OCI-LY1 (cell line): ENCODE measurements at regions not wholly inside any gene's neighbourhood (a gene's known extent, or its start where the extent isn't known, plus 50 kb on each side); places are given as distances from the start of the nearest gene placed in this dataset.

Source experiments
- H2AFZ ChIP-seq: fragments of 200-600 bp; sonication (generic), shearing (Covaris generic); 2 replicates; pipeline ENCODE4 v1.6.0; 2014; ENCODE audit warnings: antibody characterized with exemption, mild to moderate bottlenecking, low read length
- H3F3A ChIP-seq: fragments of 200-600 bp; sonication (generic), shearing (Covaris generic); 2 replicates; pipeline ENCODE4 v1.6.0; 2014; ENCODE audit warnings: mild to moderate bottlenecking, antibody characterized with exemption, low read length, moderate library complexity; ENCODE audit not compliant: insufficient read depth
- H3K27ac ChIP-seq: fragments of 200-600 bp; sonication (generic); 2 replicates; pipeline ENCODE4 v1.5.1; 2014; ENCODE audit warnings: low read length, mixed run types, mild to moderate bottlenecking, low read depth; ENCODE audit not compliant: poor library complexity, severe bottlenecking
- H3K27me3 ChIP-seq: fragments of 200-600 bp; sonication (generic); 2 replicates; pipeline ENCODE4 v1.6.0; 2014; ENCODE audit warnings: antibody characterized with exemption, mild to moderate bottlenecking, low read length, moderate library complexity; ENCODE audit not compliant: insufficient read depth
- H3K36me3 ChIP-seq: fragments of 200-600 bp; sonication (generic); 2 replicates; pipeline ENCODE4 v1.6.1; 2014; ENCODE audit warnings: mild to moderate bottlenecking, antibody characterized with exemption, low read length, moderate library complexity, mixed read lengths; ENCODE audit not compliant: insufficient read depth
- H3K4me1 ChIP-seq: fragments of 200-600 bp; sonication (generic); 2 replicates; pipeline ENCODE4 v1.5.1; 2014; ENCODE audit warnings: mild to moderate bottlenecking, low read length, moderate library complexity; ENCODE audit not compliant: insufficient read depth, severe bottlenecking
- H3K4me2 ChIP-seq: fragments of 200-600 bp; sonication (generic), shearing (Covaris generic); 2 replicates; pipeline ENCODE4 v1.6.1; 2014; ENCODE audit warnings: low read length
- H3K4me3 ChIP-seq: fragments of 200-600 bp; sonication (generic); 2 replicates; pipeline ENCODE4 v1.5.1; 2014; ENCODE audit warnings: low read length, low read depth, mild to moderate bottlenecking, mixed read lengths; ENCODE audit not compliant: poor library complexity, severe bottlenecking
- H3K79me2 ChIP-seq: fragments of 200-600 bp; shearing (Covaris generic); 2 replicates; pipeline ENCODE4 v1.6.1; 2016; ENCODE audit warnings: mixed run types, low read length, mixed read lengths; ENCODE audit not compliant: insufficient read depth
- H3K9ac ChIP-seq: fragments of 200-600 bp; sonication (generic), shearing (Covaris generic); 2 replicates; pipeline ENCODE4 v1.6.1; 2014; ENCODE audit warnings: mild to moderate bottlenecking, low read length, mixed read lengths
- H3K9me2 ChIP-seq: fragments of 200-600 bp; sonication (generic), shearing (Covaris generic); 2 replicates; pipeline ENCODE4 v1.6.1; 2014; ENCODE audit warnings: low read depth, mild to moderate bottlenecking, low read length, mixed read lengths
- H3K9me3 ChIP-seq: fragments of 200-600 bp; shearing (Covaris generic); 2 replicates; pipeline ENCODE4 v1.6.1; 2014; ENCODE audit warnings: low read length, mixed read lengths
- H4K20me1 ChIP-seq: fragments of 200-600 bp; sonication (generic), shearing (Covaris generic); 2 replicates; pipeline ENCODE4 v1.6.0; 2016; ENCODE audit warnings: mild to moderate bottlenecking, low read length; ENCODE audit not compliant: insufficient read depth
- CTCF ChIP-seq: fragments of 200-600 bp; sonication (generic), shearing (Covaris generic); IDR thresholded peaks from 2 replicates; pipeline ENCODE4 v1.5.1; 2017; ENCODE audit warnings: mild to moderate bottlenecking, antibody characterized with exemption, low read length, moderate library complexity, mixed read lengths
- EZH2 ChIP-seq: fragments of 200-600 bp; sonication (generic), shearing (Covaris generic); IDR thresholded peaks from 2 replicates; pipeline ENCODE4 v1.8.0; 2017; ENCODE audit warnings: borderline replicate concordance, mixed run types, mild to moderate bottlenecking, antibody characterized with exemption, low read length, moderate library complexity, mixed read lengths

- Histone ChIP-seq H4K20me1 (no peaks in the 10 kb centered on the region), H3K36me3 (no peaks in the 10 kb centered on the region), H3K9me2 (no peaks in the 10 kb centered on the region), H3K4me3 (no peak overlapping the region), H3K27ac (no peak overlapping the region), H3K4me2 (no peak overlapping the region), H3K9ac (no peak overlapping the region), H2AFZ (no peak overlapping the region), H3K79me2 (no peaks in the 10 kb centered on the region), H3K9me3 (no peaks in the 10 kb centered on the region), H3K27me3 (0 out of 2 replicates have a peak, but pooled peaks cover under 1% of the 10 kb centered on the region), H3K4me1 (no peaks in the 10 kb centered on the region), H3F3A (no peaks in the 10 kb centered on the region)
- TF ChIP-seq CTCF (no peak), EZH2 (no peak)
Observed at GRCh38 chr13:106656186-106656585, 88.2 kb upstream of the ARGLU1 start.

GRCh38 chr13:106651442-106651841 lies 83.5 kb upstream of the ARGLU1 start:
- H2AFZ ChIP-seq = no peak overlapping the region
- H4K20me1 ChIP-seq = no peaks in the 10 kb centered on the region
- H3K9me3 ChIP-seq = no peaks in the 10 kb centered on the region
- H3K27me3 ChIP-seq = peaks cover 8% of the 10 kb centered on the region; the same call in 1 of the 2 replicates
- H3K36me3 ChIP-seq = no peaks in the 10 kb centered on the region
- no peak overlapping the region for H3K27ac ChIP-seq
- no peaks in the 10 kb centered on the region for H3K9me2 ChIP-seq
- H3K4me3 ChIP-seq = no peak overlapping the region
- no peaks in the 10 kb centered on the region for H3K4me1 ChIP-seq
- no peak overlapping the region for H3K4me2 ChIP-seq
- H3F3A ChIP-seq = no peaks in the 10 kb centered on the region
- no peaks in the 10 kb centered on the region for H3K79me2 ChIP-seq
- no peak overlapping the region for H3K9ac ChIP-seq
- TF ChIP-seq CTCF = no peak
- TF ChIP-seq EZH2 = no peak

GRCh38 chr13:106650690-106651205 lies 82.8 kb upstream of the ARGLU1 start:
- Histone ChIP-seq H3F3A (no peaks in the 10 kb centered on the region), H2AFZ (no peak overlapping the region), H3K4me1 (no peaks in the 10 kb centered on the region), H3K9me2 (no peaks in the 10 kb centered on the region), H3K4me2 (no peak overlapping the region), H3K4me3 (no peak overlapping the region), H3K9ac (no peak overlapping the region), H3K36me3 (no peaks in the 10 kb centered on the region), H4K20me1 (no peaks in the 10 kb centered on the region), H3K27me3 (peaks cover 8% of the 10 kb centered on the region; the same call in 1 of the 2 replicates), H3K27ac (no peak overlapping the region), H3K79me2 (no peaks in the 10 kb centered on the region), H3K9me3 (no peaks in the 10 kb centered on the region)
- TF ChIP-seq EZH2 (no peak), CTCF (no peak)
